GM12891 (cell line): ENCODE measurements at regions not wholly inside any gene's neighbourhood (a gene's known extent, or its start where the extent isn't known, plus 50 kb on each side); places are given as distances from the start of the nearest gene placed in this dataset.

ENCODE experiments used
- POLR2A ChIP-seq: IDR thresholded peaks from 2 replicates; pipeline ENCODE4 v1.6.1; 2011; ENCODE audit warnings: low read depth, low read length, control low read depth
- TAF1 ChIP-seq: IDR thresholded peaks from 2 replicates; pipeline ENCODE4 v1.6.1; 2011; ENCODE audit warnings: low read depth, low read length, control low read depth

DNA sequence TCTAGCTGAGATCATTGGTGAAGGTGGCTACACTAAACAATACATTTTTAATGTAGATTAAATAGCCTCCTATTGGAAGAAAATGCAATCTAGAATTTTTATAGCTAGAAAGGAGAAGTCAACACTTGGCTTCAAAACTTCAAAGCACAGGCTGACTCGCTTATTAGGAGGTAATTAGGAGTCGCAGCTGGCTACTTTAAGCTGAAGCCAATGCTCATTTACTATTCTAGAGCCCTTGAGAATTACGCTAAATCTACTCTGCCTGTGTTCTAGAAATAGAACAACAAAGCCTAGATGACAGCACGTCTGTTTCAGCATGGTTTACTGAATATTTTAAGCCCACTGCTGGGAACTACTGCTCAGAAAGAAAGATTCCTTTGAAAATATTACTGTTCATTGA, 101.6 kb upstream of the EEPD1 start:
- TF ChIP-seq POLR2A (no peak), TAF1 (no peak)
